AG09319 (cell line): ENCODE measurements at regions not wholly inside any gene's neighbourhood (a gene's known extent, or its start where the extent isn't known, plus 50 kb on each side); places are given as distances from the start of the nearest gene placed in this dataset.

Experiments used
- DNase-seq: peaks from one replicate; pipeline ENCODE4 v3.0.0-alpha.2; 2010; ENCODE audit warnings: low read depth; ENCODE audit errors: extremely low read depth
- TF ChIP-seq, protein P1 (sequence below): IDR thresholded peaks from 2 replicates; pipeline ENCODE4 v1.5.1; 2011; ENCODE audit warnings: low read depth, mild to moderate bottlenecking, inconsistent platforms, low read length, moderate library complexity

DNA sequence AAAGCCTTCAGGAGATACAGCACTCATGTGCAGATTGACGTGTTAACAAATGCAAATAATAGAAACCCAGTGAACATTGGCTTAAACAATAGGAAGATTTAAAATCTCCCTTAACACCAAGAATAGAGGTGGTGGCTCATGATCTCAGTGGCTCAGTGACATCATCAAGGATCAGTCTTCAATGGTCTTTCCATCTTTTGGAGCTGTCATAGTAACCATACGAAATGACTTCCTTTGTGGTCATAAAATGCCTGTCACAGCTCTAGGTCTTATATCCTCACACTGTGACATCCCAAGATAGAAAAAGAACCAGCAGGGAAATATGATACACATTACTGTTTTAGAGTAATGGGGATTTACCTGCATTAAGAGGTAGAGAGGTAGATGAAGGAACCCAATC is 59.6 kb upstream of the ACKR3 start:
- no peak for DNase-seq
- TF ChIP-seq, protein P1, sequence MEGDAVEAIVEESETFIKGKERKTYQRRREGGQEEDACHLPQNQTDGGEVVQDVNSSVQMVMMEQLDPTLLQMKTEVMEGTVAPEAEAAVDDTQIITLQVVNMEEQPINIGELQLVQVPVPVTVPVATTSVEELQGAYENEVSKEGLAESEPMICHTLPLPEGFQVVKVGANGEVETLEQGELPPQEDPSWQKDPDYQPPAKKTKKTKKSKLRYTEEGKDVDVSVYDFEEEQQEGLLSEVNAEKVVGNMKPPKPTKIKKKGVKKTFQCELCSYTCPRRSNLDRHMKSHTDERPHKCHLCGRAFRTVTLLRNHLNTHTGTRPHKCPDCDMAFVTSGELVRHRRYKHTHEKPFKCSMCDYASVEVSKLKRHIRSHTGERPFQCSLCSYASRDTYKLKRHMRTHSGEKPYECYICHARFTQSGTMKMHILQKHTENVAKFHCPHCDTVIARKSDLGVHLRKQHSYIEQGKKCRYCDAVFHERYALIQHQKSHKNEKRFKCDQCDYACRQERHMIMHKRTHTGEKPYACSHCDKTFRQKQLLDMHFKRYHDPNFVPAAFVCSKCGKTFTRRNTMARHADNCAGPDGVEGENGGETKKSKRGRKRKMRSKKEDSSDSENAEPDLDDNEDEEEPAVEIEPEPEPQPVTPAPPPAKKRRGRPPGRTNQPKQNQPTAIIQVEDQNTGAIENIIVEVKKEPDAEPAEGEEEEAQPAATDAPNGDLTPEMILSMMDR: no peak

DNA sequence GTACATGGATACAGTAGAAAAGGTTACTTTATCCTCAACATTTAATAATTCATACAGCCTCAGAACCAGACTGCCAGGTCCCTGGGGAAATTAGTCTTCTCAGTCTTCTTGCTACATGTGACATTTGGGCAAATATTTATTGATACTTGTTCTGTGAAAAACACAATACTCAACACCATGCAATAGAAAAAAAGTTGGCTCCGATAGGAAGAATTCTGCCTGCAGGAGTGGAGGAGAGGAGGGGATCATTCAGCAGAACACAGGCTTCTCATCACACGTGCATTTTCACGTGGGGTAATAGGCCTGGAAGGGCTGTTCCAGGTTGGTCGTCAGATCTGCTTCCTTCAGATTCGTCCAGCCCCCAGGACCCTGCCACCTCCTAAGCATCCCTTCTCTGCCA is 58.4 kb upstream of the ACKR3 start:
- DNase-seq: no peak
- TF ChIP-seq, protein P1: no peak

DNA sequence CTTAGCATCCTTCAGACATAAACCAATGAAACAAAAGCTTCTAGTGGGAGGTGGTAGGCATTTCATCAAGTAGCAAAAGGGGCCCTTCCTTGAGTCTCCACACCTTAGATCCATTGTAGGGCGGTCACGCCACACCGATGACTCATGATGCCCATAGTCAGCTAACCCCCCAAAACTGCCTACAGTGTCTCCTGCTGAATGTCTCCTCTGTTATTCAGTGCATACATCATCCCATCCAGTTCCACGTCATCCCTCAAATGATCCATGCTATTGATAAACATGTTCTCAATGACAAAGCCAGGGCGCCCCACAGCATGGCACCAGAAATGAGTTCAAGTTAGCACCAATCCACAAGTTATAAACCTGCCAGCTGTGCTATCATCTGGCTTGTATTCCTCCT is 57.4 kb upstream of the ACKR3 start:
- no peak for DNase-seq
- TF ChIP-seq, protein P1: no peak

DNA sequence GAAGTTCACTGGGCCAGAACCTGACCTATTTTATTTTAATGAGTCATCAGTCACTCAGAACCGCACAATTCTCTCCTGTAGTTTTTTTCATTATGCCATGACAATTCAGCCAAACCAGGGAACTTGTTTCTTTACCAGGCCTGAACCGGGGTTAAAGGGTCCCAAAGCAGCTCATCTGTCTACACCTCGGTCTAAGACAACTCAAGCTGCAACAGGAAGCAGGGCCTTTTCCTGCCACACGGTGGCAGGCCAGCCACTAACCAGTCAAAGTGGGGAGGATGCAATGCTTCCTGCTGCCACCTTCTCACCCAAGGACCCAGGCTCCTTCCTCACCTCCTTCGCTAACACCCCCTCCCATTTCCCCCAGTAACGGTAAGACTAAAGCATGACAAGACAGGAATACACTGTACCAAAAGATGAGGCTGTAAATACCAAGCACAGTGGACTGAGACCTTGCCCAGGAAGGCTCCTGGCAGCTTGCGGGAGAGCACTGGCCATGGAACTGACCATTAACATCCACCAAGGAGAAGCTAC is 56.7 kb upstream of the ACKR3 start:
- no peak for DNase-seq

DNA sequence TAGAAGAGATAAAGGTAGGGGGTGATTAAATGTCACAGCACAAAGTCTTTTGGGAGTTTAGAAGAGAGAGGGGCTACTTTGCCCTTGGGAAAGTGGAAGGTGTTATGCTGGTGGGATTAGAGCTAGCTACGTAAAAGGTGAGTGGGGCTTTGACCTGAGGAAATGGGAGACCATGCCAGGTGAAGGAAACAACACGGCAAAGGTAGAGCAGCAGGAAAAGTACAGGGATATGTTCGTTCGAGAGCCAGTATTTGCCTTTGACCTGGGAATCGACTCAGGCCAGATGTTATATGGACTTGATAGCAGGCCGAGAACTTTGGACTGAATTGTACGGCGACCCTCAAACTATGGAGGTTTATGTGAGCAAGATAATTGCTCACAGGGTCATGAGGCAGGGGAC is 55.7 kb upstream of the ACKR3 start:
- no peak for DNase-seq
- TF ChIP-seq, protein P1: no peak

More for the DNA sequence above, 56.7 kb upstream of the ACKR3 start:
- TF ChIP-seq, protein P1: peak; percentile 83

DNA sequence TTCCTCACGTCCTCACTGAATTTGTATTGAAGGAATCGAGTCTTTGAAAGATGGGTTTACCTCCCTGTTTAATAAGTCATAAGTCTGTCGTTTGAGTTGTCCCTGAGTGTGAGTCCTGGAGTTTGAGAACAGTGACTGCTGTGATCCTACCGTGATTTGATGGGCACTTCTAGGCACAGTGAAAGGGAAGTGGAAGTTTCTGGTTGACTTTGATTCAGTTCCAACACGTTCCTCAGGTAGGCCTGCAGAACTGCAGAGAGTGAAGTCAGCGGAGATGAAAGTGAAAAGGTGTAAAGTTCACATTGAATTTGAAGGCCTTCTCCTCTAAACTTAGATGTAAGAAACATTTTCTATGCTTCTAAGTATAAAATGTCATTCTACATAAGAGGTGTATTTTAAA is 52.9 kb upstream of the ACKR3 start:
- TF ChIP-seq, protein P1: no peak
- no peak for DNase-seq

DNA sequence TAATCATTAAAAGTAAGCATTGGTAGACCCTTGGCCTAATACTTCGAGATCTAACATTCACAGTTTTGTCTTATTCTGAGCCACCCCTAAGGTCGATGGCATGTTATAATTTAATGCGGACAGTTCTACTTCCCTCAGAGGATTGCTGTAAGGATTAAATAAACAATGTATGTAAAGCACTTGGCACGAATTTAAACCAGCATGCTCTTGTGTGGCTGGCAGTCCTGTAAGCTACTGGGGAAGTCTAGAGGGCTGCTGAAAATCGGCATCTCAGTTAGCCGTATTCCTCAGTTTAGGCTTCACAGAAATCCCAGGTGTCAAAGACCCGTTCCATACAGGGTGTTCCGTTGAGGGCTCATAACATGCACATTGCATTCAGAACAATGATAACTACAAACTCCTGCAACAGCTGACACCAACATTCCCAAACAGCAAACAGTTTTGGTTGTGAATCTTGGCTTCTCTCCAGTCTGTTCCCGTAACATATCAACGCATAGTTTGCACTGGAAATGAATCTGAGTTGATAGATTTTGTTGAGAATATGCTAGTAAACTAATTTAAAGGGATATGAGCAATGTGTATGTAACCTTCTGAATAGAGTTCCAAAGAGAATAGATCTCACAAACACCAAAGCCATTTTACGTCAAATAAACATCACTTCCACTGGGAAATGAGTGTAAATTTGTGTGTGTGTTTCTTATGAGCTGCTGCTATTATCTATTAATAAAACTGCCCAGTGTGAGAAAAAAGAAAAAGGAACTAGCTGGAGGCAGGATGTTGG is 52.2 kb upstream of the ACKR3 start:
- no peak for DNase-seq
- TF ChIP-seq, protein P1: no peak
